ENCODE measurements at regions not wholly inside any gene's neighbourhood (a gene's known extent, or its start where the extent isn't known, plus 50 kb on each side); places are given as distances from the start of the nearest gene placed in this dataset.

GRCh38 chr10:111299037-111299436 lies 222.2 kb downstream of the ADRA2A start:
- H3K4me2 ChIP-seq (ENCODE audit: control insufficient read depth, insufficient read depth): no peak overlapping the region
- no peaks in the 10 kb centered on the region for H3K79me2 ChIP-seq (ENCODE audit: control insufficient read depth, insufficient read depth, low read length)
- no peaks in the 10 kb centered on the region; a peak in 1 of 4 replicates for H3K27me3 ChIP-seq (replicated peaks in 1 of 2; ENCODE audit: control insufficient read depth in 2 of 2, insufficient read depth in 2 of 2, low read length in 1 of 2)
- H3K36me3 ChIP-seq (ENCODE audit: control insufficient read depth in 2 of 2, insufficient read depth in 2 of 2, low read length in 1 of 2): no peaks in the 10 kb centered on the region
- in situ Hi-C loops (cut with MboI) (no loop called here), intact Hi-C loops (cut with micrococcal nuclease; ENCODE audit: unreplicated experiment) (no loop called here)
- no peak overlapping the region for H2AFZ ChIP-seq (ENCODE audit: control insufficient read depth, low read depth, low read length)
- WGBS (ENCODE audit: insufficient coverage, insufficient replicate concordance, low lambda C conversion rate, missing lambda C conversion rate): 16% methylated on average over 2 of the region's 2 CpGs
- RAD21 ChIA-PET (ENCODE audit: unreplicated experiment): no interaction called here
- TF ChIP-seq ZNF384 (IDR thresholded peaks at IDR 0.05; ENCODE audit: borderline replicate concordance, low read depth, low read length) (no peak), ZSCAN29 (IDR thresholded peaks at IDR 0.05) (no peak), MEF2B (IDR thresholded peaks at IDR 0.05; ENCODE audit: partially characterized antibody, poor library complexity, severe bottlenecking) (no peak), RAD21 (IDR thresholded peaks at IDR 0.05; ENCODE audit: insufficient read depth, low read depth, low read length) (no peak), DPF2 (IDR thresholded peaks at IDR 0.05) (no peak), NBN (IDR thresholded peaks at IDR 0.05) (no peak), SREBF1 (IDR thresholded peaks at IDR 0.05; ENCODE audit: low read length) (no peak), SREBF2 (IDR thresholded peaks at IDR 0.05; ENCODE audit: low read length) (no peak), CBFB (IDR thresholded peaks at IDR 0.05; ENCODE audit: low read depth) (no peak), RAD51 (IDR thresholded peaks at IDR 0.05) (no peak), HDGF (IDR thresholded peaks at IDR 0.05) (no peak), MAX (IDR thresholded peaks at IDR 0.05; ENCODE audit: low read depth, low read length) (no peak), SMC3 (IDR thresholded peaks at IDR 0.05; ENCODE audit: borderline replicate concordance, low read length) (no peak), CHD4 (IDR thresholded peaks at IDR 0.05) (no peak), POU2F2 (IDR thresholded peaks at IDR 0.05; ENCODE audit: borderline replicate concordance, low read depth, low read length) (no peak), MLLT1 (IDR thresholded peaks at IDR 0.05) (no peak), ZNF24 (IDR thresholded peaks at IDR 0.05) (no peak), TCF7 (IDR thresholded peaks at IDR 0.05; ENCODE audit: borderline replicate concordance) (no peak), GABPA (IDR thresholded peaks at IDR 0.05; ENCODE audit: low read depth) (no peak)
- no peak overlapping the region for H3K27ac ChIP-seq (ENCODE audit: control insufficient read depth, insufficient read depth)
- FAIRE-seq: no peak
- no TSS peak for BruUV-seq (replicated peaks)
- no peaks in the 10 kb centered on the region for H4K20me1 ChIP-seq (ENCODE audit: control insufficient read depth, insufficient read depth)
- CTCF ChIA-PET: no interaction called here
- POLR2A ChIA-PET: no interaction called here
- no peak overlapping the region for H3K9ac ChIP-seq (ENCODE audit: control insufficient read depth, insufficient read depth, low read length)
- H3K4me3 ChIP-seq: no peak overlapping the region
- H3K4me1 ChIP-seq (ENCODE audit: control insufficient read depth, insufficient read depth, low read length): no peaks in the 10 kb centered on the region
- DNase-seq (ENCODE audit: low read depth, low spot score): no peak
- ATAC-seq: no peak
- H3K9me3 ChIP-seq (replicated peaks; ENCODE audit: control insufficient read depth, insufficient read depth, low read length): no peaks in the 10 kb centered on the region; the same call in 2 of the 3 replicates
- SMC1A ChIA-PET (ENCODE audit: uncharacterized antibody, unreplicated experiment): no interaction called here
